ENCODE measurements at regions not wholly inside any gene's neighbourhood (a gene's known extent, or its start where the extent isn't known, plus 50 kb on each side); places are given as distances from the start of the nearest gene placed in this dataset.
"Not testable (repeated sequence)": the region's sequence is repeated elsewhere in the genome, so short reads cannot be mapped to it uniquely, and the experiment has no call there.

- peak; percentile 95 for DNase-seq
These were observed 94.2 kb upstream of the MTAP start for GRCh38 chr9:21708260-21708711.

DNA sequence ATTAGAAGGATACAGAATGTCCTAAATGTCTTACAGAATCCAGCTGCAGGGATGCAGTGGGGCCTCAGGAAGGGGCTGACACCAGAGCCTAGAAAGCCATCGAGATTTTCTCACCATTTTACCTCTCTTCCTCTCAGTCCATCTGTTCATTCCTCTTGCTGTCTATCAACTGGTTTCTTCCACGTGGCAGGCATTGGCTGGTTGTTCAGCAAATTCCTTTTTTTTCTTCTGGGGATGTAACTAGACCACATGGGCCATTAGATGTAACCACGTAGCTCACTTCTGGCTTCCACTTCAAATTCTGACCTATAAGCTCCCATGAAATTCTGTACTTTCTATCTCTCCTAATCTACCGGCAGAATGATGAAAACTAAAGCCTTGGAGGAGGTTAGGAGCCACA is 93.6 kb upstream of the MTAP start:
- peak; percentile 83 for DNase-seq

DNA sequence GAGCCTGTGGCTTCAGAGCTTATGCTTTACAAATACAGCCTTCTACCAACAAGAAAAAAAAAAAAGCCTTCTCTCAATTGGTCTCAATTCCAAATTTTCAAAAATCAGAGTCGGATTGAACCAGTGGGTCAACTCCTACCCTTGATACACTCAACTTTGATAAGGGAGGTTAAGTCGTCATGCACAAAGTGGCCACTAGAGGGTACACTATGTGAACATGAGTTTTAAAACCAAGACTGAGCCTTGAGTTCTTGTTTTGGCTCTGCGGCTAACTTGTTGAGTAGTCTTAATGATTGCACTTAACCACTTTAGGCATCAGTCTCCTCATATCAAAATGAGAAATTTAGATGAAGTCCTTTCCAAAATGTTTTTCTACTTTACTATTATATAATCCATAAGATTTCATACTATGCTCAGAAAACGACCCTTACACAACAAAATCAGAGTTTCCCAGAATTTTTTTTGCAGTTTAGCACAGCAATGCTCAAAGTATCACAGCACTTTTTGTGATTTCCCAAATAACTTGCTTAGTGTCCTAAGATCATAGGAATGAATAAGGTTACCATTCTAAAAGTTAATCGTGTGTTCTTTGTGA is 92.9 kb upstream of the MTAP start:
- DNase-seq = peak; percentile 58

DNA sequence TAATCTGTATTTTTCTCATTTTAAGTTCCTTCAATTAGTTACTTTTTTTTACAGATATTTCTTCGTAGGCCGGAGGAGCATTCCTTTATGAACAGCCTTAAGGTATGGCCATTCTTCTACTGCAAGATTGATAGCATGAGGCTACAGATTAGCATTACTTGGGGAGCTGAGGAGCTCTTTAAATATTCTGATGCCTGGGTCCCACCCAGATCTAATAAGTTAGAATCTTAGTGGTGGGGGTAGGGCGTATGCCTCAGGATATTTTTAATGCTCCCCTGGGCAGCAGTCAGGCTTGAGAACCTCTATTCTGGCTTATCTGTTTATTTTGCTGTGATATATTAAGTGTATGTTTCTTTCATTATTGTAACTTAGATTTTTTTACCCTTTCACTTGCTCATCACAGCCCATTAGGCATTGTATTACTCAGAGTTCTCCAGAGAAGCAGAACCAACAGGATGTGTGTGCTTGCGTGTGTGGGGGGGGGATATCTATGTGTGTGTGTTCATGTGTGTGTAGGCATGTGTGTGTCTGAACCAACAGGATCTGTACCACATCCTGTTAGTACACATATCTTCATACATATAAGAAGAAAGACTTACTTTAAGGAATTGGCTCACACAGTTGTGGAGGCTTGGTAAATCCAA is 91.8 kb upstream of the MTAP start:
- DNase-seq = peak; percentile 67

DNA sequence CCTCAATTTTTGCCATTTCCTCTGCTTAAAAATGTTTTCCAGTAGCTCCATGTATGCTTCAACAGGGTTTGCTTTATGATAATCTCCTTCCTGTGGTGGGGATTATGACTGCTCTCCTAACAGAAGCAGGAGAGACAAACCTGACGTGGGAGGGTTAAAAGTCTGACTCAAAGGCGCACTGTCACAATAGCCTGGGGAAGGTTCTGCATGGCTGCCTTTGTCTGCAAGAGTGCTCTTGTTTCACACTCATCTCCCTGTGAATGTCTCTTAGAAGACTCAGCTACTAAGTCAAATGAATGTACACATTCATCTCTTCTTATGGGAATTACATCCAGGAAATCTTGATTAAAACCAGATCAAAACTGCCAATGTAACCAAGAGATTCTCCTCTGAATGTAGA is 90.9 kb upstream of the MTAP start:
- peak; percentile 71 for DNase-seq

- DNase-seq = no peak
These were observed 87.0 kb upstream of the MTAP start for GRCh38 chr9:21715408-21715807.

- no peak for DNase-seq
These were observed 81.7 kb upstream of the MTAP start for GRCh38 chr9:21720758-21721157.

DNA sequence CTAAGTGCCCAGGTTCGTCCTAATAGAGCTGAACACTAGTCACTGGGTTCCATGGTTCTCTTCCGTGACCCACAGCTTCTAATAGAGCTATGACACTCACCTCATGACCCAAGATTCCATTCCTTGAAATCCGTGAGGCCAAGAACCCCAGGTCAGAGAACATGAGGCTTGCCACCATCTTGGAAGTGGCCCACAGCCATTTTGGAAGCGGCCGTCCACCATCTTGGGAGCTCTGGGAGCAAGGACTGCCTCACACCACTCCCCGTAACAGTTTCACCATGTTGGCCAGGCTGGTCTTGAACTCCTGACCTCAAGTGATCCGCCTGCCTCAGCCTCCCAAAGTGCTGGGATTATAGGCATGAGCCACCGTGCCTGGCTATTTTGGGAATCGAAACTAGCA is 75.0 kb upstream of the MTAP start:
- not testable (repeated sequence) for DNase-seq

DNA sequence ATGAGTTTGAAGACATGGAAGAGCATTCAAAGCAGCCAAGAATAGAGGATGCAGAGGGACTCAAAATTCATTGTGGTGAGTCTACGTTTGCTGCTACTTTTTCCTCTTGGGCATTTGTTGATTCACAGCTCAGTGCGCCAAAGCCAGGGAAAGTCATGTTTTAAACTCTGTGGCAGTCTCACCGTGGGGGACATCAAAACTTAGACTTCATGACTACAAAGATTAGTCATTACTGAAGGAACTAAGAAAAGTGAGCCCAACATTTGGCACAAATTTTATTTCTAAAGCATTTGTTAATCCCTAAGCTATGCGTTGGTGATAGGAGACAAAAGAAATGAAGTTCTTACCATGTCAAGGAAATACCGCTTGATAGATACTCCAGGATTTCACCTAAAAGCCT is 73.7 kb upstream of the MTAP start:
- peak; percentile 81 for DNase-seq

DNA sequence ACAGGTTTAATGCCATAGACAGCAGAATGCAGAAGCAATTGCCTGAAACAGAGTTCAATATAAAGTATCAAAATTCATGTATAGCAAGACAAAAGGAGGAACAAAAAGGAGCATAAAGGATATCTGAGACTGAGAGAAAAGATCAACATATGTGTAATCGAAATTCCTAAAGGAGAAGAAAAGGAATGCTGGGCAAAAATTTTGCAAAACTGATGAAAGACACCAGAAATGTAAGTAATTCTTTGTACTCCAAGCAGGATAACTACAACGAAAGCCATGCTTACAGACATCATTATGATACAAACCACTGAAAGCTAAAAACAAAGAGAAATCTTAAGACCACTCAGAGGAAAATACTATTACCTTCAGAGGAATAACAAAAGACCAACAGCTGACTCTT is 72.8 kb upstream of the MTAP start:
- DNase-seq = peak; percentile 48

DNA sequence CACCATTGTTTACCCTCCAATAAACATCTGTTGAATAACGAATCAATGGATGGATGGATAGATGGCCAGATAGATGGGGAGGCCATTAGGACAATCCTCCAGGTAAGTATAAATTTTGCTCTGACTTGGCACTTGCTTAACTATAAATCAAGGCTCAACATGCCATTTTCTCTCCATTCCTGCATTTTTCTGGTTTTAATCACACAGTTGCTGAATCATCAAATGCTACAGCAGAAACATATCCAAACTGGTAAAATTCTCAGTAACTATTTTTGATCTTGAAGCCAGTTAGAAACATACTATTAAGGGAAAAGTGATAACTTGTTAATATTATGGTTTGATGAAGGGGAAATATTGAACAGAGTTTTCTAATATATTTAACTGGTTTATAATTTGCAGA is 71.5 kb upstream of the MTAP start:
- no peak for DNase-seq

DNA sequence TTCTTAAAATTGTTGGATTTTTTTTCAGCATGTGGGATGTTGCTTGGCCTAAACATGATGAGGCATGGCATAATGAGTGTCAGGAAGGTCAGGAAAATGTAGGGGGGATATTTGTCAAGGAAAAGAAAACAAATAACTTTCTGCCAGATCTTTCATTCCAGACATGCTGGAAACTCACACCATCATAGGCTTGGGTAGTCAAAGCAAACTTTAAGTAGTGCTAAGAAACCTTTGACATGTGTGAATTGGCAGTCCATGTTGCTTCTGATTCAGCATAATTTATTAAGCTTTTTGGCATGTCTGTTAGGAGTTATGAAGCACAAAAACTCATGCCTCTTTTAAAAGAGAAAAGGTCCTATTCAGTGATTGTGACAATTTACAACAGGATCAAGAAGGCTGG is 61.3 kb upstream of the MTAP start:
- DNase-seq = peak; percentile 48

DNA sequence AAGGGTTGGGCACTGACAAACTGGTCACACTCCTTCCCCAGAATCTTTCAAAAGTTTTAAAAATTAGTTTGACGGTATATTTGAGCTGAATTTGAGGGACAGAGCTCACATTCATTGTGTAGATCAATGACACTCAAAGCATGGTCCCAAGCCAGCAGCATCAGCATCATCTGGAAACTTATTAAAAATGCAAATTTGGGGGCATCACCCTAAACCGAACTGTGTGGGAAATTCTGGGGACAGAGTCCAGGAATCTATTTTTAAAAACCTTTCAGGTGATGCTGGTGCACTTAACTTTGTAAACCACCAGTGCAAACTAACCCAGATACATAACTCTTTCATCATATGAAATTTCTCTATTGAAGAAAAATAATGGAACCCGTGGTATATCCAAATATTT is 58.1 kb upstream of the MTAP start:
- no peak for DNase-seq

DNA sequence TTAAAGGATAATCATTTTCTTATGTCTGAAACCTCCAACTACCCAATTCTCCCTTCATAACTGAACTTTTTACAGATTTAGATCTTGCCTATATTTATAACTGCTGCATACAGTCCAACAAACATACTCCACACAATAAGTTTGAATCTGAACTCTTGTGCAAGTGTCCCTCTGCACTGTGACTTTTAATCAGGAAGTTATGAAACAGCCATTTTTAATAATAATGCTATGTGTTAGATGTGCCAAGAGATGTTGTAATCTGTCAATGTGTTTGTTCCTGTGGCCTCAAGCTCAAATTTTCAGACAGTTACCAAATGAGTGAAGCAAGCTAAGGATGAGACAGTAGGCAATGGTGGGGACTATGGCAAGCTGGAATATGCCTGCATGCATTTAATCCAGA is 57.6 kb upstream of the MTAP start:
- DNase-seq = peak; percentile 86

GRCh38 chr9:21746550-21746949 is 55.9 kb upstream of the MTAP start:
- DNase-seq = no peak

DNA sequence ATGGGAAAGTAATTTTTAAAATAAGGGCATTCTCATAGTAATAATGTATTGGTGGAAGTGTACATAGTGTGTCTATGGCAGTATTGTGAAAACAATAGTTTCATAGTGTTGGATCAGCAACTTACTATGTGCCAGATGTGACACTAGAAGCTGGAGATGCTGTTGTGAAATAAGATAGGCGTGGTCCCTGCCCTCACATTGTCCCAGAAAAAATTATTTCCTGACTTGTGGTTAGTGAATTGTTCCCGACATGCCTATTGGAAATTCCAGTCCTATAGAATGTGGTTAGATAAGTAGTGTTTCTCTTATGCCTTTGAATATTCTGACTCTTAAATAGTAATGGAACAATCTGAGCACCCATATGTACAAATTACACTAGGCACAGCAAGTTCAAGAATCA is 55.3 kb upstream of the MTAP start:
- peak; percentile 88 for DNase-seq

DNA sequence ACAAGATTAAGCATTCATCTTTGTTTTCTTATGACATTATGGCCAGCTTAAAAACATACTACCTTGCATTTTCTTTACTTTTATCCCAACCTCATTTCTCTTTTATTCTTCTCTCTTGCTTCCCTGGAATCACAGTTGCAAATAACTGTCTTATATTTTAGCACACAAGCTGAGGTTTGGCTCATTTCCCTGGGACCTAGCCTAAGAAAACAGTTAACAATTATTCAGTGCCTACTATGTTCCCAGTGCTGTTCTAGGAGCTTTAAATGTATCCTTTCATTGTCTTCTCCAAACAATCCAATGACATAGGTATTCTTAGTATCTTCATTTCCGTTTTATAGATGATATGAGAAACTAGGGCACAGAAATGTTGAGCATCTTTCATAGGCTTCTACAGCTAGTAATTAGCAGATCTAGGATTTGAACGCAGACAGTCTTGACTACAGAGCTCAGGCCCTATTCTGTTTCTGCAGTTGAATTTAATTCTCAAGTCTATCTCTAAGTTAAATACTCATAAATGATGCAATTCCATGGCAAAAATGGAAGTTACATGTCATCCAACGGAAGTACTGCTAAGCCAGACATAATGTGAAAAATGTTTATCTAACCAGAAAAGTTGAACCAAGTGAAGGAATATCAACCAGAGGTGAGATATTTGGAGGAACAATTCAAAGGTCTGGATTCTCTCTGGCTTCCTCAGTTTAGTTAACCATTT is 52.3 kb upstream of the MTAP start:
- no peak for DNase-seq

DNA sequence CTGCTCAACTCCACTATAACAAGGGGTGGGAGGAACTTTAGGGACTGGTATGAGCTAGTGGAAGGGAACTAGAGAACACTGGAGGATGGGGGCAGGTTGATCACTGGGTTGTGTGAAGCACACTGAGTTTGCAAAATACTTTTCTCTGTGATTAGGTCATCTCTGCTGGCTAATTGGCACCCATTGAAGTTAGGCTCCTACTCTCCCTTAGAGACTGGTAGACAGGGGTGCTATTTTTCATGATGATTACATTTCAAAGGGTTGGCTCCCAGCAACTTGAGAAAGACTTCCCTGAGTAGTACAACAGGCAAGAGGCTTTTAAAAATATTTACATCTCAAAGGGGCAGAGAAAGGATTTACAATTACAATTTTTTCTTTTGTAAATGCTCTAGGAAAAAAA is 50.4 kb upstream of the MTAP start:
- no peak for DNase-seq
